HG03558 (cell line): ENCODE measurements at regions not wholly inside any gene's neighbourhood (a gene's known extent, or its start where the extent isn't known, plus 50 kb on each side); places are given as distances from the start of the nearest gene placed in this dataset.
A peak's percentile ranks its signal among the peaks of the same experiment; 100 is the strongest.
"Not testable (repeated sequence)": the region's sequence is repeated elsewhere in the genome, so short reads cannot be mapped to it uniquely, and the experiment has no call there.

Source experiments
- ATAC-seq: cut with Tn5 transposase; IDR thresholded peaks from one replicate; pipeline ENCODE4 v1.9.1; 2021; ENCODE audit warnings: moderate number of reproducible peaks; ENCODE audit not compliant: unreplicated experiment; ENCODE audit errors: extremely low read depth

- ATAC-seq = not testable (repeated sequence)
Measured at GRCh38 chr9:62655705-62656104, 1465.9 kb downstream of the SPATA31A7 start.

- not testable (repeated sequence) for ATAC-seq
Measured at GRCh38 chr9:62662733-62663507, 1473.1 kb downstream of the SPATA31A7 start.

GRCh38 chr9:62663512-62663911, 1473.7 kb downstream of the SPATA31A7 start:
- ATAC-seq = not testable (repeated sequence)

GRCh38 chr9:62667137-62667824, 1477.4 kb downstream of the SPATA31A7 start:
- ATAC-seq = not testable (repeated sequence)

- not testable (repeated sequence) for ATAC-seq
Measured at GRCh38 chr9:62677016-62677415, 1487.2 kb downstream of the SPATA31A7 start.

GRCh38 chr9:62678336-62678735, 1488.5 kb downstream of the SPATA31A7 start:
- ATAC-seq = peak; percentile 74

- not testable (repeated sequence) for ATAC-seq
Measured at GRCh38 chr9:62679020-62679419, 1489.2 kb downstream of the SPATA31A7 start.

- peak; percentile 83 for ATAC-seq
Measured at GRCh38 chr9:62684833-62685647, 1495.2 kb downstream of the SPATA31A7 start.

GRCh38 chr9:62686313-62686712, 1496.5 kb downstream of the SPATA31A7 start:
- not testable (repeated sequence) for ATAC-seq

- not testable (repeated sequence) for ATAC-seq
Measured at GRCh38 chr9:62693019-62693418, 1503.2 kb downstream of the SPATA31A7 start.

GRCh38 chr9:62711317-62711716, 1521.5 kb downstream of the SPATA31A7 start:
- not testable (repeated sequence) for ATAC-seq

GRCh38 chr9:62725580-62725979, 1535.7 kb downstream of the SPATA31A7 start:
- not testable (repeated sequence) for ATAC-seq

- peak; percentile 93 for ATAC-seq
Measured at GRCh38 chr9:62730229-62731000, 1540.6 kb downstream of the SPATA31A7 start.

- not testable (repeated sequence) for ATAC-seq
Measured at GRCh38 chr9:62731015-62731414, 1541.2 kb downstream of the SPATA31A7 start.

GRCh38 chr9:62737004-62737606, 1547.3 kb downstream of the SPATA31A7 start:
- not testable (repeated sequence) for ATAC-seq

- not testable (repeated sequence) for ATAC-seq
Measured at GRCh38 chr9:62737915-62738314, 1548.1 kb downstream of the SPATA31A7 start.

- ATAC-seq = not testable (repeated sequence)
Measured at GRCh38 chr9:62745774-62746529, 1556.1 kb downstream of the SPATA31A7 start.
